ENCODE measurements at regions not wholly inside any gene's neighbourhood (a gene's known extent, or its start where the extent isn't known, plus 50 kb on each side); places are given as distances from the start of the nearest gene placed in this dataset.
A peak's percentile ranks its signal among the peaks of the same experiment; 100 is the strongest.

DNA sequence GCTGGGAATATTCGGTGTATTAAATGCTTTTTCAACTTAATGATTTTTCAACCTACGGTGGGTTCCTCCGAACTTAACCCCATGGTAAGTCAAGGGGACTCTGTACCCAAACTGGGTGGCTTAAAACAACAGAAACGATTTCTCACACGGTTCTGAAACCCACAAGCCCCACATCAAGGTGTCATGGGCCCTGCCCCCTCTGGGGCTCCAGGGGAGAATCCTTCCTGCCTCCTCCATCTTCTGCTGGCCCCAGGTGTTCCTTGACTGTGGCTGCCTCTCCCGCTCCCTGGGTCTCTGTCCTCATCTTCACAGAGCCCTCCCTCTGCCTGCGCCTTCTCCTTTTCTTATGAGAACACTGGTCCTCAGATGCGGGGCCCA, 301.3 kb upstream of the SALL3 start:
- Histone ChIP-seq H3K9me3 (no peaks in the 10 kb centered on the region), H3K27ac (no peak overlapping the region), H3K4me1 (no peaks in the 10 kb centered on the region), H3K4me3 (no peak overlapping the region), H3K36me3 (no peaks in the 10 kb centered on the region), H3K27me3 (no peaks in the 10 kb centered on the region)
- TF ChIP-seq POLR2AphosphoS5 (IDR thresholded peaks at IDR 0.05) (no peak), EP300 (IDR thresholded peaks at IDR 0.05) (no peak), POLR2A (IDR thresholded peaks at IDR 0.05) (no peak)
- TF ChIP-seq, protein P1, sequence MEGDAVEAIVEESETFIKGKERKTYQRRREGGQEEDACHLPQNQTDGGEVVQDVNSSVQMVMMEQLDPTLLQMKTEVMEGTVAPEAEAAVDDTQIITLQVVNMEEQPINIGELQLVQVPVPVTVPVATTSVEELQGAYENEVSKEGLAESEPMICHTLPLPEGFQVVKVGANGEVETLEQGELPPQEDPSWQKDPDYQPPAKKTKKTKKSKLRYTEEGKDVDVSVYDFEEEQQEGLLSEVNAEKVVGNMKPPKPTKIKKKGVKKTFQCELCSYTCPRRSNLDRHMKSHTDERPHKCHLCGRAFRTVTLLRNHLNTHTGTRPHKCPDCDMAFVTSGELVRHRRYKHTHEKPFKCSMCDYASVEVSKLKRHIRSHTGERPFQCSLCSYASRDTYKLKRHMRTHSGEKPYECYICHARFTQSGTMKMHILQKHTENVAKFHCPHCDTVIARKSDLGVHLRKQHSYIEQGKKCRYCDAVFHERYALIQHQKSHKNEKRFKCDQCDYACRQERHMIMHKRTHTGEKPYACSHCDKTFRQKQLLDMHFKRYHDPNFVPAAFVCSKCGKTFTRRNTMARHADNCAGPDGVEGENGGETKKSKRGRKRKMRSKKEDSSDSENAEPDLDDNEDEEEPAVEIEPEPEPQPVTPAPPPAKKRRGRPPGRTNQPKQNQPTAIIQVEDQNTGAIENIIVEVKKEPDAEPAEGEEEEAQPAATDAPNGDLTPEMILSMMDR (IDR thresholded peaks at IDR 0.05), result no peak
- intact Hi-C loops (cut with DNase I), result no loop called here
- no peak for DNase-seq
- WGBS, 2 donors, result 70 to 73% methylated on average over 8 of the region's 8 CpGs

DNA sequence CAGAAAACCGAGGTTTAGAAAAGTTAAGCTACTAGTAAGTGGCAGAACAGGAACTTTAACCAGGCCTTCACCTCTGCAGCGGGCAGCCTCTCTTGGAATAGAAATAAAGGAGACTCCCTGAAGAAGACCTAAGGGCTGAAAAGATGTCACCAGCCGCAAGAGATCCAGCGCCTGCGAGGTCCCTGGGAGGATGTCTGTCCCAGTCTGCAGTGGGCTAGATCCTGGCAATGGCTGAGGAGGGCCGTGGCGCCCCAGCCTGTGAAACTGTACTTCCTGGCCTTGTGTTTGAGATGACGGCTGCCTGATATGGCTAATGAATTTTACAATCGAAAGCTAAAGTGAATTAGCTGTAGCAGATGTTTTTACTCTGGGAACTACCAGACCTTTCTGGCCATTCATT, 300.6 kb upstream of the SALL3 start:
- Histone ChIP-seq H3K27ac (no peak overlapping the region), H3K4me3 (no peak overlapping the region)
- no peak for TF ChIP-seq EP300 (IDR thresholded peaks at IDR 0.05)
- TF ChIP-seq, protein P1 (IDR thresholded peaks at IDR 0.05), result no peak
- TF ChIP-seq POLR2AphosphoS5 (IDR thresholded peaks at IDR 0.05), result no peak
- TF ChIP-seq POLR2A (IDR thresholded peaks at IDR 0.05), result no peak

DNA sequence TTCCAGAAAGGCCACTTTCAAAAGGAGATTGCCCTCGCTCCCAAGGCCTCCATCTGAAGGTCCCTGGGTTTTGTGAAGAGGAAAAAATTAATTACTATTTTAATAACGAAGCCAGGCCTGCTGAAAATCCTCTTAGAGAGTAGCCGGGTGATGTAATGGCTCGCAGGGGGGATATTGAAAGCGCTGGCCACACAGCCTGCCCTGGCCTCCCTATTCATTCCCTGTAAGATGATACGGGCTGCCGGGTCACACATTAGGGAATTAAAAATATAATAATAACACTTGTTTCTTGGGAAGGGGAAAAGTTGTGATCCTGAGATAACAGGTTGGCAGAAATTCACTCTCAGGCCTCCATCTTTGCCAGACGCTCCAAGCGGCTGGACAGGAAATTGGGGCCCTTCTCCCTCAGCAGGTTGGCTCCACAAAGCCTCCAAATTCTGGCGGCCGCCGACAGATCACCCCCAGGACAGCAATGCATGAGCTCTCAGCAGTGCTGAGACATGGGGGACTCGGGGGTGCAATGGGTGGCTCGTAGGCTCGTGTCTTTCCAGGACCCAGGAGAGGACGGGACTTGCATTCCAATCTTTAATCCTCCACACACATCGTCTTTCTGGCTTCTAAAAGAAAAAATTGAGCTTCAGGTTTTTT, 299.9 kb upstream of the SALL3 start:
- peak; percentile 30 for DNase-seq
- H3K4me3 ChIP-seq, result no peak overlapping the region
- H3K27ac ChIP-seq, result no peak overlapping the region
- TF ChIP-seq POLR2A (IDR thresholded peaks at IDR 0.05) (no peak), POLR2AphosphoS5 (IDR thresholded peaks at IDR 0.05) (no peak), EP300 (IDR thresholded peaks at IDR 0.05) (no peak)
- TF ChIP-seq, protein P1 (IDR thresholded peaks at IDR 0.05), result no peak
- intact Hi-C loops (cut with DNase I), result no loop called here
- no peaks in the 10 kb centered on the region for H3K4me1 ChIP-seq
- H3K9me3 ChIP-seq, result no peaks in the 10 kb centered on the region
- no peaks in the 10 kb centered on the region for H3K27me3 ChIP-seq
- WGBS, 2 donors, result 86% methylated on average over 17 of the region's 17 CpGs
- H3K36me3 ChIP-seq, result no peaks in the 10 kb centered on the region

More for the DNA sequence above, 300.6 kb upstream of the SALL3 start:
- Histone ChIP-seq H3K36me3 (no peaks in the 10 kb centered on the region), H3K4me1 (no peaks in the 10 kb centered on the region), H3K27me3 (no peaks in the 10 kb centered on the region), H3K9me3 (no peaks in the 10 kb centered on the region)
- no peak for DNase-seq
- intact Hi-C loops (cut with DNase I), result no loop called here
- 82 to 88% methylated on average over 9 of the region's 9 CpGs for WGBS, 2 donors

DNA sequence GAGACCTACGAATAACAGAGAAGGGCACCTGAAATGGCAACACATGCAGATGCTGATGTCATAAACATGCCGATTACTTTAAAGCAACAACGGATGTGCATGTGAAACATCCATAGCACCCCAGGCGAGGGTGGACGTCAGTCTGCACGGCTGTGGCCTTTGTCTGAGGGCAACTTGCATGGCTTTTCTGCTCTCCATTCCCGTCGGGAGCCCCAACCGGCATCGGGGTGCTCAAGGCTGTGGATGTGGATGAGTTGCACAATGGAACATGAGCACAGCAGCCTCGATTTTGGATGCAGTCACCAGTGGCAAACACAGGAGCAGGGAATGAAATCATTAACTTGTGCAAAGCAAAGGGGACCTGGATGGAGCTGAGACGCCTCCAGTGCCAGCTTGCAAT, 298.2 kb upstream of the SALL3 start:
- no peak overlapping the region for H3K4me3 ChIP-seq
- H3K27ac ChIP-seq, result no peak overlapping the region
- no peak for TF ChIP-seq POLR2AphosphoS5 (IDR thresholded peaks at IDR 0.05)
- no peak for TF ChIP-seq EP300 (IDR thresholded peaks at IDR 0.05)
- TF ChIP-seq, protein P1 (IDR thresholded peaks at IDR 0.05), result no peak
- no peak for TF ChIP-seq POLR2A (IDR thresholded peaks at IDR 0.05)
- H3K36me3 ChIP-seq, result no peaks in the 10 kb centered on the region
- H3K9me3 ChIP-seq, result no peaks in the 10 kb centered on the region
- H3K27me3 ChIP-seq, result peaks cover 0 to 4% (median 0%) of the 10 kb centered on the region in 3 donors
- peak; percentile 43 for DNase-seq
- H3K4me1 ChIP-seq, result no peaks in the 10 kb centered on the region
- intact Hi-C loops (cut with DNase I), result no loop called here
- WGBS, 2 donors, result 82 to 84% methylated on average over 12 of the region's 12 CpGs

DNA sequence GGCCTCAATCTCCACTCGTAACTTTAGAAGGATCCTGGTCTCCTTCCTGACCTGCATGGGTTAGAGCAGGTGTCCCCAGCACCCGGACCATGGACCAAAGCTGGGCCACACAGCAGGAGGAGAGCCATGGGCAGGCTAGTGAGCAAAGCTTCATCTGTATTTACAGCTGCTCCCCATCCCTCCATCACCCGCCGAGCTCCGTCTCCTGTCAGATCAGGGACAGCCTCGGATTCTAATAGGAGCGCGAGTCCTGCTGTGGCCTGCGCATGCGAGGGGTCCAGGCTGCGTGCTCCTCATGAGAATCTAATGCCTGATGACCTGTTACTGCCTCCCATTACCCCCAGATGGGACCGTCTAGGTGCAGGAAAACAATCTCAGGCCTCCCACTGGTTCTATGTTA, 297.7 kb upstream of the SALL3 start:
- H3K27me3 ChIP-seq, result peaks cover 0 to 4% (median 0%) of the 10 kb centered on the region in 3 donors
- peak; percentile 59 for DNase-seq
- intact Hi-C loops (cut with DNase I), result no loop called here
- no peak overlapping the region for H3K4me3 ChIP-seq
- no peaks in the 10 kb centered on the region for H3K36me3 ChIP-seq
- no peak overlapping the region for H3K27ac ChIP-seq
- no peaks in the 10 kb centered on the region for H3K4me1 ChIP-seq
- 89 to 91% methylated on average over 12 of the region's 12 CpGs for WGBS, 2 donors
- TF ChIP-seq EP300 (IDR thresholded peaks at IDR 0.05), result no peak
- TF ChIP-seq, protein P1 (IDR thresholded peaks at IDR 0.05), result no peak
- TF ChIP-seq POLR2AphosphoS5 (IDR thresholded peaks at IDR 0.05), result no peak
- TF ChIP-seq POLR2A (IDR thresholded peaks at IDR 0.05), result no peak
- H3K9me3 ChIP-seq, result no peaks in the 10 kb centered on the region

Data from sigmoid colon (tissue), 6 donors.